Lower leg skin (tissue), 3 donors: ENCODE measurements at regions not wholly inside any gene's neighbourhood (a gene's known extent, or its start where the extent isn't known, plus 50 kb on each side); places are given as distances from the start of the nearest gene placed in this dataset.

Experiments
- POLR2A ChIP-seq, 2 donors: fragments of 450-650 bp; IDR thresholded peaks; one replicate each; pipeline ENCODE4 v1.6.1; 2016 to 2017; ENCODE audit warnings: antibody characterized with exemption in 2 of 2, mild to moderate bottlenecking in 1 of 2, moderate library complexity in 1 of 2
- TF ChIP-seq, protein P1 (sequence below), 3 donors: fragments of 450-650 bp; IDR thresholded peaks; one replicate each; pipeline ENCODE4 v1.5.1; 2016; ENCODE audit warnings: antibody characterized with exemption in 3 of 3, mild to moderate bottlenecking in 3 of 3, moderate library complexity in 2 of 3

DNA sequence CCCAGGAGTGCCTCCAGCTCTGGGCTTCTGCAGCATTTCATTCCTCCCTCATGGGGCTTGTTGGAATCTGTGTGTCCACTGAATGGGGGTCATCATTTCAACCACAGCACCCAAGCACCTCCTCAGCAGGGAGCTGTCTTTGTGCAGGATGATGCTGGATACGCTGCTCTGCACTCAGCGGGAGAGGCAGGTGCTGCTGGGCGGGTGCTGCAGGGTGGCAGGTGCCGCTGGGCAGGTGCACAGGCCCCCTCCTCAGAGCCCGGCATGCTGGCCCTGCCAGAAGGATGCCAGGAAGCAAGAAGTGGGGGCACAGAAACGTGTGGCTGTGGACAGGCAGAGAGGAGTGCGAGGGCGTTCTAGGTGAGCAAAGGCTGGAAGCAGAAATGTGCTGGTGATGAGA is 121.8 kb upstream of the VSTM2B start:
- TF ChIP-seq, protein P1, sequence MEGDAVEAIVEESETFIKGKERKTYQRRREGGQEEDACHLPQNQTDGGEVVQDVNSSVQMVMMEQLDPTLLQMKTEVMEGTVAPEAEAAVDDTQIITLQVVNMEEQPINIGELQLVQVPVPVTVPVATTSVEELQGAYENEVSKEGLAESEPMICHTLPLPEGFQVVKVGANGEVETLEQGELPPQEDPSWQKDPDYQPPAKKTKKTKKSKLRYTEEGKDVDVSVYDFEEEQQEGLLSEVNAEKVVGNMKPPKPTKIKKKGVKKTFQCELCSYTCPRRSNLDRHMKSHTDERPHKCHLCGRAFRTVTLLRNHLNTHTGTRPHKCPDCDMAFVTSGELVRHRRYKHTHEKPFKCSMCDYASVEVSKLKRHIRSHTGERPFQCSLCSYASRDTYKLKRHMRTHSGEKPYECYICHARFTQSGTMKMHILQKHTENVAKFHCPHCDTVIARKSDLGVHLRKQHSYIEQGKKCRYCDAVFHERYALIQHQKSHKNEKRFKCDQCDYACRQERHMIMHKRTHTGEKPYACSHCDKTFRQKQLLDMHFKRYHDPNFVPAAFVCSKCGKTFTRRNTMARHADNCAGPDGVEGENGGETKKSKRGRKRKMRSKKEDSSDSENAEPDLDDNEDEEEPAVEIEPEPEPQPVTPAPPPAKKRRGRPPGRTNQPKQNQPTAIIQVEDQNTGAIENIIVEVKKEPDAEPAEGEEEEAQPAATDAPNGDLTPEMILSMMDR (IDR thresholded peaks at IDR 0.05) = no peak
- no peak for TF ChIP-seq POLR2A (IDR thresholded peaks at IDR 0.05)
